HepG2 (cell line): ENCODE measurements at regions not wholly inside any gene's neighbourhood (a gene's known extent, or its start where the extent isn't known, plus 50 kb on each side); places are given as distances from the start of the nearest gene placed in this dataset.

Experiments used
- ATAC-seq: fragments of 200-7000 bp; cut with Tn5 transposase; 3 replicates; pipeline ENCODE4 v1.9.1; 2020; ENCODE audit warnings: mild to moderate bottlenecking, moderate library complexity
- BruUV-seq: library from RNA; stranded (reverse); fragments of 400-500 nt; replicated peaks from 2 replicates; lab custom pipeline; 2021; lab: Mats Ljungman, UMichigan
- CTCF ChIA-PET: fragments of 300-600 bp; formaldehyde crosslinking; extraction: SDS; loops from one replicate; lab custom pipeline; 2021; ENCODE audit warnings: low total read pairs, inconsistent platforms, low intra/inter-chr PET ratio; lab: Yijun Ruan, JAX
- POLR2A ChIA-PET: fragments of 350-600 bp; sonication (Branson Sonifier 250); formaldehyde crosslinking; loops from one replicate; lab custom pipeline; 2020; ENCODE audit warnings: antibody characterized with exemption, inconsistent platforms; lab: Yijun Ruan, JAX
- DNase-seq: peaks from one replicate; pipeline ENCODE4 v3.0.0-alpha.2; 2015; ENCODE audit warnings: low spot score
- FAIRE-seq: peaks from 3 replicates; lab custom pipeline; 2011; peaks lifted over from hg19 to GRCh38; lab: Jason Lieb, UNC
- H2AFZ ChIP-seq: one replicate; pipeline ENCODE4 v1.6.1; 2011; ENCODE audit warnings: low read length, inconsistent platforms
- H3K27ac ChIP-seq: fragments of 300-600 bp; 3 replicates; pipeline ENCODE4 v1.8.0; 2011; ENCODE audit warnings: mixed run types, mild to moderate bottlenecking, mixed read lengths, low read length, inconsistent platforms; ENCODE audit not compliant: insufficient read depth; ENCODE audit errors: extremely low read length
- H3K27me3 ChIP-seq, 2 experiments: fragments of 200-600 bp in 1 of 2; 2 replicates in 1 of 2; 3 replicates in 1 of 2; pipeline versions ENCODE4 v1.6.0 to v1.8.0; 2011; ENCODE audit warnings: low read length in 2 of 2, mild to moderate bottlenecking in 2 of 2, moderate library complexity in 2 of 2, inconsistent platforms in 1 of 2; ENCODE audit not compliant: insufficient read depth in 2 of 2, control insufficient read depth in 1 of 2
- H3K36me3 ChIP-seq, 2 experiments: fragments of 200-600 bp in 1 of 2; replicated peaks in 1 of 2; 2 replicates in 1 of 2; 3 replicates in 1 of 2; pipeline versions ENCODE4 v1.5.1 to v1.8.0; 2011; ENCODE audit warnings: low read length in 2 of 2, inconsistent platforms in 1 of 2; ENCODE audit not compliant: insufficient read depth in 2 of 2, control insufficient read depth in 1 of 2
- H3K4me1 ChIP-seq: 2 replicates; pipeline ENCODE4 v1.5.1; 2012; ENCODE audit warnings: low read length, inconsistent platforms; ENCODE audit not compliant: insufficient read depth
- H3K4me2 ChIP-seq: 2 replicates; pipeline ENCODE4 v1.6.0; 2011; ENCODE audit warnings: low read depth, low read length, inconsistent platforms
- H3K4me3 ChIP-seq, 3 experiments: fragments of 200-600 bp in 1 of 3; sonication (generic), shearing (Covaris generic) in 1 of 3; replicated peaks in 1 of 3; 2 replicates each; pipeline ENCODE4 v1.5.1; 2011 to 2016; ENCODE audit warnings: low read length in 3 of 3, inconsistent platforms in 2 of 3, low read depth in 2 of 3, mild to moderate bottlenecking in 2 of 3, control low read depth in 1 of 3, mixed read lengths in 1 of 3; ENCODE audit not compliant: insufficient read depth in 1 of 3
- H3K79me2 ChIP-seq: one replicate; pipeline ENCODE4 v1.6.1; 2011; ENCODE audit warnings: low read length, inconsistent platforms; ENCODE audit not compliant: insufficient read depth
- H3K9ac ChIP-seq: 2 replicates; pipeline ENCODE4 v1.6.0; 2011; ENCODE audit warnings: mild to moderate bottlenecking, low read depth, low read length, inconsistent platforms; ENCODE audit not compliant: insufficient read depth
- H3K9me3 ChIP-seq: 2 replicates; pipeline ENCODE4 v1.5.1; 2012; ENCODE audit warnings: mild to moderate bottlenecking, low read length
- H4K20me1 ChIP-seq: 2 replicates; pipeline ENCODE4 v1.6.0; 2011; ENCODE audit warnings: inconsistent platforms, mild to moderate bottlenecking, low read length, moderate library complexity; ENCODE audit not compliant: insufficient read depth
- CEBPG ChIP-seq: IDR thresholded peaks from 2 replicates; pipeline ENCODE4 v1.6.1; 2016
- CENPT ChIP-seq: sonication (generic); formaldehyde crosslinking; IDR thresholded peaks from 2 replicates; pipeline ENCODE4 v1.8.0; 2022; ENCODE audit warnings: low read depth, mild to moderate bottlenecking, moderate library complexity, missing genetic modification reagents
- DDIT3 ChIP-seq: sonication (generic); formaldehyde crosslinking; IDR thresholded peaks from 2 replicates; pipeline ENCODE4 v1.4.0; 2020; ENCODE audit warnings: mild to moderate bottlenecking, missing genetic modification reagents
- ESRRA ChIP-seq: sonication (generic); formaldehyde crosslinking; IDR thresholded peaks from 2 replicates; pipeline ENCODE4 v1.5.1; 2020; ENCODE audit warnings: mild to moderate bottlenecking, low read depth, missing genetic modification reagents
- FOXJ3 ChIP-seq: sonication (generic); formaldehyde crosslinking; IDR thresholded peaks from 2 replicates; pipeline ENCODE4 v1.4.0; 2020; ENCODE audit warnings: missing genetic modification reagents, mild to moderate bottlenecking, borderline replicate concordance
- FOXK1 ChIP-seq: sonication (generic); formaldehyde crosslinking; IDR thresholded peaks from 2 replicates; pipeline ENCODE4 v1.4.0; 2020; ENCODE audit warnings: low read depth, missing genetic modification reagents, borderline replicate concordance
- GRHL1 ChIP-seq: sonication (generic); formaldehyde crosslinking; conservative IDR thresholded peaks from 2 replicates; pipeline ENCODE4 v1.8.0; 2022; ENCODE audit warnings: missing genetic modification reagents
- NRL ChIP-seq: sonication (generic); formaldehyde crosslinking; IDR thresholded peaks from 2 replicates; pipeline ENCODE4 v1.5.0; 2020; ENCODE audit warnings: missing genetic modification reagents, mild to moderate bottlenecking, moderate library complexity, borderline replicate concordance
- ZNF605 ChIP-seq: sonication (generic); formaldehyde crosslinking; IDR thresholded peaks from 2 replicates; pipeline ENCODE4 v1.8.0; 2022; ENCODE audit warnings: mild to moderate bottlenecking, missing genetic modification reagents
- ZNF720 ChIP-seq: sonication (generic); formaldehyde crosslinking; IDR thresholded peaks from 2 replicates; pipeline ENCODE4 v1.4.0; 2020; ENCODE audit warnings: missing genetic modification reagents
- ZNF891 ChIP-seq: sonication (generic); formaldehyde crosslinking; IDR thresholded peaks from 2 replicates; pipeline ENCODE4 v1.5.0; 2020; ENCODE audit warnings: mild to moderate bottlenecking, missing genetic modification reagents
- WGBS: methylation state at CpG from one replicate; pipeline ENCODE4 v1.1.6; 2017; ENCODE audit warnings: low lambda C conversion rate; 5-methylcytosine and 5-hydroxymethylcytosine counted together
- in situ Hi-C: cut with HindIII; loops from 2 replicates; pipeline ENCODE4 v1.10.0; 2017; ENCODE audit warnings: low pct_unique_long_range_greater_than_20kb; ENCODE audit not compliant: extremely low pct_ligation_motif_present
- intact Hi-C: fragments of 100-400 bp; cut with micrococcal nuclease; formaldehyde crosslinking; loops from one replicate; pipeline ENCODE4 v1.10.0; 2022; ENCODE audit not compliant: unreplicated experiment
- TF ChIP-seq, protein P1 (sequence below): sonication (generic); formaldehyde crosslinking; IDR thresholded peaks from 2 replicates; pipeline ENCODE4 v1.4.0; 2020; ENCODE audit warnings: missing genetic modification reagents; ENCODE audit errors: not compliant biosample characterization
- TF ChIP-seq, protein P2 (sequence below): sonication (generic); formaldehyde crosslinking; IDR thresholded peaks from 2 replicates; pipeline ENCODE4 v1.8.0; 2022; ENCODE audit warnings: mild to moderate bottlenecking, missing genetic modification reagents; ENCODE audit not compliant: insufficient replicate concordance
- TF ChIP-seq, protein P3 (sequence below): sonication (generic); formaldehyde crosslinking; IDR thresholded peaks from 2 replicates; pipeline ENCODE4 v1.5.1; 2020; ENCODE audit warnings: missing genetic modification reagents, mild to moderate bottlenecking, borderline replicate concordance
- TF ChIP-seq, protein P4 (sequence below): sonication (generic); formaldehyde crosslinking; IDR thresholded peaks from 2 replicates; pipeline ENCODE4 v1.4.0; 2020; ENCODE audit warnings: mild to moderate bottlenecking, low read depth, missing genetic modification reagents

- TF ChIP-seq GRHL1 (CRISPR knock-in tag): no peak
- TF ChIP-seq FOXJ3: no peak
- TF ChIP-seq CENPT (CRISPR knock-in tag): no peak
- TF ChIP-seq ZNF720 (CRISPR knock-in tag): no peak
- TF ChIP-seq, protein P1, sequence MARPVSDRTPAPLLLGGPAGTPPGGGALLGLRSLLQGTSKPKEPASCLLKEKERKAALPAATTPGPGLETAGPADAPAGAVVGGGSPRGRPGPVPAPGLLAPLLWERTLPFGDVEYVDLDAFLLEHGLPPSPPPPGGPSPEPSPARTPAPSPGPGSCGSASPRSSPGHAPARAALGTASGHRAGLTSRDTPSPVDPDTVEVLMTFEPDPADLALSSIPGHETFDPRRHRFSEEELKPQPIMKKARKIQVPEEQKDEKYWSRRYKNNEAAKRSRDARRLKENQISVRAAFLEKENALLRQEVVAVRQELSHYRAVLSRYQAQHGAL (CRISPR knock-in tag): no peak
- no peak for TF ChIP-seq CEBPG (CRISPR knock-in tag)
- TF ChIP-seq NRL (CRISPR knock-in tag): no peak
These were observed 524.6 kb downstream of the GRIN2A start (continued) for GRCh38 chr16:9657641-9658040.

DNA sequence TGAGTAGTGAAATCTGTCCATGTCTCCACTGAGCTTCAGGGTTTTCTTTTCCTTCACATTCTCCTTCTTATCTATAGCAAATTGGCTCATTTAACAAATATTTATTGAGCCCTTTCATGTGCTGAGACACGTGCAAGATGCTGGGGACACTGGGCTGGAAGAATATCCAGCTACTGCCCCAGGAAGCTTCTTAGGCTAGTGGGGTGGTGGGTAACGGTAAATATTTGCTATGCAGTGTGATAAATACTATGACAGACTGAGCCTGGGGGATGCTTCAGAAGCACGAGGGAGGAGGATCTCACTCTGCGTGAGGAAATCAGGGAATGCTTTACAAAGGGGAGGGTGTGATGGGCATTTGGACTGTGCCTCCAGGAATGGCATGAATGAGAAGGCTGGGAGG is 524.1 kb downstream of the GRIN2A start:
- no peak for FAIRE-seq

More for the DNA sequence above, 524.1 kb downstream of the GRIN2A start:
- no peaks in the 10 kb centered on the region for H3K9me3 ChIP-seq
- in situ Hi-C loops (no loop called here), intact Hi-C loops (no loop called here)
- peaks cover 0 to 12% of the 10 kb centered on the region in 2 experiments; a peak in 1 of 5 replicates for H3K27me3 ChIP-seq
- H3K4me2 ChIP-seq: no peak overlapping the region
- H3K27ac ChIP-seq: no peak overlapping the region
- no peaks in the 10 kb centered on the region for H3K4me1 ChIP-seq
- ChIA-PET POLR2A (no interaction called here), CTCF (no interaction called here)
- H2AFZ ChIP-seq: no peak overlapping the region
- H3K79me2 ChIP-seq: no peaks in the 10 kb centered on the region
- no peak overlapping the region for H3K4me3 ChIP-seq
- no peaks in the 10 kb centered on the region for H4K20me1 ChIP-seq
- no TSS peak for BruUV-seq
- ATAC-seq (no peak), DNase-seq (no peak)
- WGBS: 2% methylated on average over 4 of the region's 4 CpGs
- H3K36me3 ChIP-seq: no peaks in the 10 kb centered on the region
- H3K9ac ChIP-seq: no peak overlapping the region
- TF ChIP-seq DDIT3 (no peak), ESRRA (CRISPR knock-in tag) (no peak), ZNF891 (CRISPR knock-in tag) (no peak), ZNF605 (no peak), FOXK1 (CRISPR knock-in tag) (no peak)
- TF ChIP-seq, protein P2, sequence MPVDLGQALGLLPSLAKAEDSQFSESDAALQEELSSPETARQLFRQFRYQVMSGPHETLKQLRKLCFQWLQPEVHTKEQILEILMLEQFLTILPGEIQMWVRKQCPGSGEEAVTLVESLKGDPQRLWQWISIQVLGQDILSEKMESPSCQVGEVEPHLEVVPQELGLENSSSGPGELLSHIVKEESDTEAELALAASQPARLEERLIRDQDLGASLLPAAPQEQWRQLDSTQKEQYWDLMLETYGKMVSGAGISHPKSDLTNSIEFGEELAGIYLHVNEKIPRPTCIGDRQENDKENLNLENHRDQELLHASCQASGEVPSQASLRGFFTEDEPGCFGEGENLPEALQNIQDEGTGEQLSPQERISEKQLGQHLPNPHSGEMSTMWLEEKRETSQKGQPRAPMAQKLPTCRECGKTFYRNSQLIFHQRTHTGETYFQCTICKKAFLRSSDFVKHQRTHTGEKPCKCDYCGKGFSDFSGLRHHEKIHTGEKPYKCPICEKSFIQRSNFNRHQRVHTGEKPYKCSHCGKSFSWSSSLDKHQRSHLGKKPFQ (CRISPR knock-in tag): no peak
- TF ChIP-seq, protein P3, sequence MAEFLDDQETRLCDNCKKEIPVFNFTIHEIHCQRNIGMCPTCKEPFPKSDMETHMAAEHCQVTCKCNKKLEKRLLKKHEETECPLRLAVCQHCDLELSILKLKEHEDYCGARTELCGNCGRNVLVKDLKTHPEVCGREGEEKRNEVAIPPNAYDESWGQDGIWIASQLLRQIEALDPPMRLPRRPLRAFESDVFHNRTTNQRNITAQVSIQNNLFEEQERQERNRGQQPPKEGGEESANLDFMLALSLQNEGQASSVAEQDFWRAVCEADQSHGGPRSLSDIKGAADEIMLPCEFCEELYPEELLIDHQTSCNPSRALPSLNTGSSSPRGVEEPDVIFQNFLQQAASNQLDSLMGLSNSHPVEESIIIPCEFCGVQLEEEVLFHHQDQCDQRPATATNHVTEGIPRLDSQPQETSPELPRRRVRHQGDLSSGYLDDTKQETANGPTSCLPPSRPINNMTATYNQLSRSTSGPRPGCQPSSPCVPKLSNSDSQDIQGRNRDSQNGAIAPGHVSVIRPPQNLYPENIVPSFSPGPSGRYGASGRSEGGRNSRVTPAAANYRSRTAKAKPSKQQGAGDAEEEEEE (CRISPR knock-in tag): no peak
- TF ChIP-seq, protein P4, sequence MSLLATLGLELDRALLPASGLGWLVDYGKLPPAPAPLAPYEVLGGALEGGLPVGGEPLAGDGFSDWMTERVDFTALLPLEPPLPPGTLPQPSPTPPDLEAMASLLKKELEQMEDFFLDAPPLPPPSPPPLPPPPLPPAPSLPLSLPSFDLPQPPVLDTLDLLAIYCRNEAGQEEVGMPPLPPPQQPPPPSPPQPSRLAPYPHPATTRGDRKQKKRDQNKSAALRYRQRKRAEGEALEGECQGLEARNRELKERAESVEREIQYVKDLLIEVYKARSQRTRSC (CRISPR knock-in tag): no peak
